ENCODE measurements at regions not wholly inside any gene's neighbourhood (a gene's known extent, or its start where the extent isn't known, plus 50 kb on each side); places are given as distances from the start of the nearest gene placed in this dataset.

DNA sequence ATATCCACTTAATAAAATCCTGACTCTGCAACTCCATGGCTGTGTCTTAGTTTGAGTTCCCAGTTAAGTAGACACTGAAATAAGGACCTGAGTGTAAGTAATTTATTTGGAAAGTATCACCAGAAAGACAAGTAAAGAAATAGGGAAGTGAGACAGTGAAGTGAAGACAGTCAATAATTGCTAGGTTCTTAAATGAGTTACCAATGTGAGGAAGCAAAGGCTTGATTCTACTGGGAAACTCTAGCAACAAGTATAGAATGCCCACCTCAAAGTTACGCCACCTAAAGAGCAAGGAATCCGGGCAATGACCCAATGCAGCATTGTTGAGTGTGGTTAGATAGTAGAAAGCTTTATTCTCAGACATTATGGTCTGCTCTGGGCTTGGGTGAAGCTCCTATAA is 383.9 kb downstream of the TLR4 start:
- DNase-seq = no peak

DNA sequence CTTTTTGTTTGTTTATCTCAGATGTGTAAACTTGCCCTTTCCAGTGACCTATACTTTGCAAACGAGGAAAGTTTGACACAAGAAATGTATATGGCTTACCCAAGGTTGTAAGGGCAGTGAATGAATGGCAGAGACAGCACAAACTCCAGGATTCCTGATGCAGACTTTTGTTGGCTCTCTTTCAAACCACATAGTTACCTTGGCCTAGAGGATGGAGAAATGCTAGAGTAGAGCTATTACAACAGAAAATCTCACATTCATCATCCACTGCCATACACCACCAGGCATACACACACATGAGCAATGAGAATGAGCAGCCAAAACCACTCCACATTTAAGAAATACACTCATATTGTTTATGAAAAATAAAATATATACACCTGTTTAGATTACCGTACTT is 387.0 kb downstream of the TLR4 start:
- no peak for DNase-seq

DNA sequence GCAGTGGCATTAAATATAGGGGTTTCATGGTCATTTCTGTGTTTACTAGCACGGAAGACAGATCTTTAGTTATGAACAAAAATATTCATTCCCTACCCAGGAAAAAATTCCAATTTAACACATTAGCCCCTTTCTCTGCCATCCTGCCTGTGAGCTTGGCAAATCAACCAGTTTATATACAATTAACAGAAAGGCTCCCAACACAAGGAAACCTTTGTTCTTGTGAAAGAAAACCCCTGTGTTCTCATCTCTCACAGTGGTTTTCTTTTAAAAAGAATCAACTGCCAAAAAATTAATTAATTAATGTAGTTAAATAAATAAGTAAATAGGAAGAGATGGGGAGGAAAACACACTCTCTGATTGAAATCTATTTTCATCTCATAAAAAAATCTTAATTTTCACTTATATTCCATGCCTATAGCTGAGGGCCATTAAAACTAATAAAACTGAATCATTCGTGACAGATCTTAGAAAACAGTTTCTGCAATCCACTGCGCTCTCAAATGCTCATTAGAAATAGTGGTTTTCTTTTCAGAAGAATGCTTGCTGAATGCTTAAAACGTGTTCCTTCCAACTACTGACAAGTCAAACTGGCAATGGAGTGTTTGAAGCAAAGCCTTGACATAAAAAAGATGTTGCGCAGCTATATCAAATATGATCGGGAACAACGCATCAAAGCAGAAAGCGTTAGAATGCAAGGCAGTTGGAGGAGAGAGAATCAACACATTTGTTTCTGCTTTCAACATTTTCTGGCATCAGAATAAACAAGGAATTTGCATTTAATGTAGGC is 387.7 kb downstream of the TLR4 start:
- DNase-seq = no peak

DNA sequence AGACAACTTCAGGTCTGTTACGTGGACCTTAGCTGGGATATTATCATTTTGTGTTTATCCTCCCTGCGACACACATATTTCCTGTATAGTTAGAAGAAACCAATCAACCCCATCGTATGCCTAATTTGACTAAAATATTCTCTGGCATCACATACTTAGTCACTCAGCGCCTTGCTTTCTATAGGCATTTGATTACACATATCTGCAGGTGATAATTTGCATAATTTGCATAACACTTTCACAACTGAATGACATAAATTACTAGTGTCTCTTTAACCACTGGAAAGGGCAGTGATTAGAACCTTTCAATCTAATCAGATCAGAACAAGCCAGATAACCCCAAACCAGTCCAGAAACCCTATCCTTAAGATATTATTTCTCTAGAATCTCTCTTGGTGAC is 390.2 kb downstream of the TLR4 start:
- DNase-seq = no peak

DNA sequence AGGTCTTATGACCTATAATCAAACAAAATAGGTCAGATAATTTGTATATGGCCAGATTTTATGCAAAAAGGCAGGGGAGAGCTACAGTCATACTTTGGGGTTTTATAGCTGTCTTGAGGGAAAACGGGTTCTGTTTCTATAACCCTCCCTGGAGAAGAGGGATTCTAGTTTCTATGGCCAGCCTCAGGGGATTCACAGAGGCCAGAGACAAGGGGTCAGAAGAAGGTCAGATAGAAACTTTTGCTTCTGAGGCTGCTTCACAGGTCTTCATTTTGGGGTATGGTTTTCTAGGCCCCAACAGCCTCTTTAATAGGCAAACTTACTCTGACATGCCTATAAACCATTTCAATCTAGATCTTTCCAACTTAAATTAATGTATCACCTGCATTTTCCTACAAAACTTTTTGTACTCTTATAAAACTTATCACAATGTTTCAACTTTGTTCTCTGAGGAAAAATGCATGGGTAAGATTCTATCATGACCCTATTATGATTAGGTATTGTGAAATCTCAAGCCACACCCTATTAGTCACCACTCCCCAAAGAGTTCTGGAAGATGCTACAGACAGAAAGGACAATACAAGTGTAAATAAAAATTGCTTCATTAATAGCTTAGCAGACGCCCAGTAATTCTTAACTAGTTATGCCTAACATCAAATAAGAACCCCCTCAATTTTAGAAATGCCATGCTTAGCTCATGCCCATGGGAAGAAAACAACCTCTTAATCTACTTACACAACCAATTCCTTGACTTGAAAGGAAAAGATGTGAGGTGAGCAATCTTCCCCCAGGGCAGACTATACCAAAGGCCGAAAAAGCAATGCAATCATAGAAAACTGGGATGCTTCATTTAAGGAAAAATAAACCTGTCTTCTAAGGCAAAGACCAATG is 396.6 kb downstream of the TLR4 start:
- DNase-seq = no peak

DNA sequence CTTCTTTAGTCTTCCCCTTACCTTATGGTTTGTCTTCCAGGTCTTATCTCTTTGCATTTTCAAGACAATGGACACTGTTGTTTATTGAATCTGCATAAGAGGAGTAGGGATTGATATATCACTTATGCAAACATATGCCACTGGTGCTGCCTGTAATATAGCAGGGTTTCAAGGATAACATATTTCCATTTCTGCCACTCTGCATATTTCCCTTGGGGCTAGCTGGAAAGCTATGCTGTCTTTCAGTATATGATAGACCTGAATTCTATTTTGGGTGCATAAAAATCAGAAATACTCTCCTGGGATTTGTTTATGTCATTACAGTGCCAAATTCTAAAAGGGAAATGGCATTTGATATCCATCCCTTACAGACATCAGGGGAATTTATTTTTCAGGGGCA is 400.2 kb downstream of the TLR4 start:
- DNase-seq = no peak

DNA sequence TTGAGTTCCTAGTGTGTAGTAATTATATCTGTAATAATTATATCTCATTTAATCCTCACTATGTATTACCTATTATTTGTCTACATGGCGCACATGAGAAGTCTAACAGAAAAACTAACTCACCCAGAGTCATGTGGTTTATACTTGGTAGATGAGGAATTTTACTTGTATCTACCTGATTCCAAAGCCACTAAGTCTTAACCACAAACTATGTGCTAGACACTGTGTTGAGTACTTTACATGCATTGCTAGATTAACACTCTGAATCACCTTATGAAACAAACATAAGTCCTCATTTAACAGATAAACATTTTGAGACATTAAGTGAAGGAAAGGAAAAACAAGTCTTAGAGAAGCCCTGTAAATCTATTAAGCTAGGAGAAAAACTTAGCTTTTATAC is 404.8 kb downstream of the TLR4 start:
- DNase-seq = no peak

DNA sequence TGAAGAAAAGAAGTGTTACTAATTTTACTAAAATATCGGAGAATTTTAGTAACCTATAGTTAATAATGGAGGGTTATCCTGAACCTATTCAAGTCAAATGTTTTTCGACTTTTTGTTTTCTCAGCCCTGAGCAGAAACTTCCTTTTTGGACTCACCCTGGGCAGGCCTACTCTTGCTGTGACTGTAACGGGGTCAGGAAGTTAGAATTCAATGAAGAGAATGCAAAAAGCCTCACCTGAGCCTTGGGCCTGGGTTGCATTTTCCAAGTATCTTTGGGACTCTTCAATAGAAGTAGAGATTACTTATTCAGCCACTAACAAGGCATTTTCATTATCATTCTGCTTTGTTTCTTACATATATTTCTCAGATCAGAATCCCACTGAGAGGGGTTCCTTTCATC is 405.3 kb downstream of the TLR4 start:
- no peak for DNase-seq

DNA sequence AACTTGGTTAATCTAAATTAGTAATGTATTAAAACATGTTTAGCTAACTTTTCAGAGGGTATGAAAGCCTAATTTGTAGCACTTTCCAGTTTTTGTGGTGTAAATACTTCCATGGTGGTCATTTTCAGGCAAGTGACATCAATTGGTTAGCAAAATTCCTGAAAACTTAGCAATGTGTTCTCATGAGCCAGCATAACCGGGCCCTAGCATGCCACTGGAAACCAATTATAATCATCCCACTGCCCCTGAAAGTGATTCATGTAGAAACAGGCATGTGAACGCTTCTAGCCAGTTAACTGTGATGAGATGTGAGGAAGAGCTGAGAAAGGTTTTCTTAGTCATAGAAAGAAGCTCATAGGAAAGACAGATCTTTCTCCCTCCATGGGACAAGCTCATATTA is 417.2 kb downstream of the TLR4 start:
- no peak for DNase-seq

DNA sequence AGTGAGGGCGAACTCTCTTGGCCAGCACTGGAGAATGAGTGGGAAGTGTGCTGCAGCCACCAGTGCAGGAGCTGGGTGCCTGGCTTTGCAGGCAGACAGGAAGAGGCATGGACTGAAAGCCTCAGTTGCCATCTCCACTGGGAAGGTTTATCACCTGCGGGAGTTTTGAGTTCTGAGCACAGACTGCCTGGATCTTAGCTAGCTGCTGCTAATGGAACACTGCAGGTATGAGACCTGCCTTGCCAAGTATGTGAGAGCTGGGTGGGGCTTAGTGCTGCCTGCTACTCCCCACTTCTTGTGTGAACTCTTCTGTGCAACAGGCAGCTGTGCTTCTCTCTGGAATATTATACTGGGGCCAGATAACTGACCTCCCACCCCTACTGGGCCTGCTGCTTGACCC is 424.1 kb downstream of the TLR4 start:
- DNase-seq = no peak

DNA sequence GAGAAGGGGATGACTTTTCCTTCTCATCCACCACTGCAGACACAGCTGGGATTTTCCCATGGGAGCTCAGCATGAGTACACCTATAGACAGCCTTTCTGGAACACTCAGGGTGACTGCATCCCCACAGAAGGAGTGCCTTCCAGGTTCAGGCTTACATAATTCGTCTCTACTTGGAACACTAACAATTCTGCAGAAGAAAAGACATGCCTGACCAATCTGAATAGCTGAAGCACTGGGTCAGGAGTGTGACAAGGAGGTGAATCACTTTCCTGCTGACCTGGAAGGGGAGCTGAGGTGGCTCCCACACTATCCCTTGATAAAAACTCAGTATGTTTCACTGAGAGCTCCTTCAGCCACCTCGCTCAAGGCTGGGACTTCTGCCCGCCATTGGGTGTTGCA is 425.3 kb downstream of the TLR4 start:
- DNase-seq = no peak

DNA sequence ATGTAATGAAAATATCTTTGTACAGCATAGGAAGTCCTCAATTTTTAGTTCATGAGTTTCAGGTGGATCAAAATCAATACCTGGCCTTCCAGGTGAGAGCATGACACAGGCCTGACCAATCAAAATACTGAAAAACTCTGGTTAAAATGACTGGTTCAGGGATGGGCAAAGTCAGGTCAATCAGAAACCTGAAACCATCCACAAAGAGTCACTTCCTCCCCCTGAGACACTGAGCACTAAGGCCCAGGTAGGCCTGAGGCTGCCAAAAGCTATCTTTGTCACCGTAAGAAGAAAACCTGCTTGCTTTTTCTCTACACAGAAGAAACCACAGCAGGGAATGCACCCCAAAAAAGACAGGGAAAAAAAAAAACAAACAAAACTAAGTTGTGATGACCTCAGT is 444.8 kb downstream of the TLR4 start:
- no peak for DNase-seq

DNA sequence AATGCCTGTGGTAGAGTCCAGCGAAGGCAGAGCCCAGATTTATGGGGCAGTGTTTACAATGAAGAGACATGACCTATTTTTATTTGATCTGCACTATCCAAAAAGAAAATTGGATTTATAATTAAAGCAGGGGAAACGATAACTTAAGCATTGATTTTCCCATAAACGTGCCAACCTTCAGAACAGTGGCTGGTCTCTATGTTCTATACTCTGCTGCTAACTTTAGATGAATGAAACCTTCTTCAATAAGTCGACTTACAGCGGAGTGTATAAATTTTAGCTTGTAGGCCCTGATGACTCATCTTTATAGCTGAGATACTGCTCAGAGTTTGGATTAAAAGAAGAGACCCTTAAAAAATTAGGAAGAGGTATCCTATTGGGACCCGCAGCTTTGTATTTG is 452.6 kb downstream of the TLR4 start:
- no peak for DNase-seq

DNA sequence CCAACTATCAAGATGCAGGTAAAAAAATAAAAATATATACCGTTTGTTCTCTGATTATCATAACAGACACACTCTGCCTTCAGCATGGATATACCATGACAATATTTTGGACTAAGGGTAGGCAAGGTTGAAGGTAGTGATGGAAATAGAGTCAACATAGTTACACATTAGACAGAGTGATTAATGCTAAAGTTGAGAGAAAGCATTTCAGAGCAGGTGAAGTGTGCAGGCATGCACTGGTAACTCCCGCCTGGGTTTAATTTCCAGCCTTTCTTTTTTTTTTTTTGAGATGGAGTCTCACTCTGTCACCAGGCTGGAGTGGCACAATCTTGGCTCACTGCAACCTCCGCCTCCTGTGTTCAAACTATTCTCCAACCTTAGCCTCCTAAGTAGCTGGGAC is 458.5 kb downstream of the TLR4 start:
- no peak for DNase-seq

DNA sequence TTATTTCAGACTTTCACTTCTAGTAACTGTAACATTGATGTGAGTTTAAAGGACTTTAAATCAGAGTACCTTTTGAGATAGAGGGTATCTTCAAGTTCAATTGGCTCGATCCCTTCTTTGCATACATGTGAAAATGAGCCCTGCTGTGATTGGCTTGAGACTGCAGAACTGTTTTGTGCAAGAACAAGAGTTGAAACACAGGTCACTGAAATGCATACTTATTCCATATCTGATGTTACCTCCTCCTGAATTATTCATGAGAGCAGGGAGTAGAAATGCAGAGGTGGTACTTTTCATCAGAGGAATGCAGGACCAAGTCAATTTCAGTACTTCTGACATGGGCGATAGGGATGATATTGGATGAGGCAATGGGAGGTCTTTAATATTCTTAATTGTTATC is 459.5 kb downstream of the TLR4 start:
- no peak for DNase-seq

DNA sequence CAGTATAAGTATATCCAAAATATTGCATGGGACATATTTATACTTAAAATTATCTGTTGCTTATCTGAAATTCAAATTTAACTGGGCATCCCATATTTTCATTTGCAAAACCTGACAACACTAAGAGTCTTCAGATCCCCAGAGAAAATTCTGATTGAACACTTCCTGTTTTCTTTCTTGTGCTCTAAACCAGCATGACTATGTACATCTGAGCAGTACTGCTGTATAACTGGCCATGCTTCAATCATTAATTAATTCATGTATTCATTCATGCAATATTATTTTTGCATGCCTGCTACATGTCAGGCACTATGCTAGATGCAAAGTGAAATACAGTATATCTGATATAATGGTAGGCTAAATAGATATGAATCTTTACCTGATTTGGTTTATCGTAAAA is 461.2 kb downstream of the TLR4 start:
- DNase-seq = no peak

DNA sequence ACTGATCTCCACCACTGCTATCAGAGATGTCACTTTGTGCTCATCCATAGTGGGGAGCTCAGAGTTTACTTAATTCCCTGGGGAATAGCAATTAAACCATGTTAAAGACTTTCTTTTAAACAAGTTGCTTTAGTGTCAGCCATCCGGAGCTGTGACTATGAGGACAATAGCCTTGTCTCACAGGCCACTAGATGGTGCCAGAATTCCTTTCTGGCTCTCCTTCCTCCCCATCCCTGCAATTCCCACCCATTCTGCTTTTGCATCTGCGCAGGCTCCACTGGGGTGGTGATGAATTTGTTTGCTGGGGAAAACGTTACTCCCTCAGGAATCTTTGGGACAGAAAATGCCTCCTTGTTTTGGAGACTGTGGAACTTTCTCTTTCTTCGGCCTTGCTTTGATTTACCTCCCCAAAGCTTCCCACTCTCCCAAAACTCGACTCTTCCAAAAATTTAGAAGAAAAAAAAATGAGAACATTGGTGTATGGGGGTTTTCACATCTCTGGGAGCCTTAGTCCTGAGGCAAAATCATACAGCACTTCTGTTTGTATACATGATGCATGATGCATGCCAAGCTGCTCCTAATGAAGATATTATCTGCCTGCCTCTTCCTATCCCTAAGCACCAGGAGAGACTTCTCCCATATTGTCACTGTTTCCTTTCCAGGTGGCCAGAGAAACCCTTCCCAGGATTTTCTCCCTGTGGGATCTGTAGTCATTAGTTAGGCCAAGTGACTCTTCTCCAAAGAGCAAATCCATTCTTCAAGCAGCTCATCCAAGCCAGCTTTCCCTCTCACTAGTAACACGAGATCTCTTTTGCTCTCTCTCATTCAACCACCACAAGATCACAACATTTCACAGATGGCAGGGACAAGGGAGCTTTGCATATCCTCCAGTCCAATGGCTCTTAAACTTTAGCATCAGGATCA is 466.1 kb downstream of the TLR4 start:
- DNase-seq = peak; percentile 8

DNA sequence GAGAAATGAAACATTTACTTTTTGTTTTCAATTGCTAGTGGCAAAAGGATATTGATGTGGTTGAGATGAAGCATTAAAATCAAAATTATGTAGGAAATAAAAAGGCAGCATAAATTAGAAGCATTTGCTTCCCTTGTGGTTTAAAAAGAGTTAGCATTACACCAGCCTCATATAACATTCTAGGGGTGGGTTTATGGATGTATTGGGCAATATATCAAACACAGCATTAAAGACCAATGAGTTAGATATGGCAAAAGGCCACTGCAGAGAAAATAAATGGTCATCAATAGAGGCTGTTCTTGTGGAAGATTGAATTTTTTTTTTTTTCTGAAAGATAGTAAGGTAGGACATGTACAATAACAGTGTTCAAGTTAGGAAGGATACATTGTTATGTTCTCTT is 473.0 kb downstream of the TLR4 start:
- no peak for DNase-seq

DNA sequence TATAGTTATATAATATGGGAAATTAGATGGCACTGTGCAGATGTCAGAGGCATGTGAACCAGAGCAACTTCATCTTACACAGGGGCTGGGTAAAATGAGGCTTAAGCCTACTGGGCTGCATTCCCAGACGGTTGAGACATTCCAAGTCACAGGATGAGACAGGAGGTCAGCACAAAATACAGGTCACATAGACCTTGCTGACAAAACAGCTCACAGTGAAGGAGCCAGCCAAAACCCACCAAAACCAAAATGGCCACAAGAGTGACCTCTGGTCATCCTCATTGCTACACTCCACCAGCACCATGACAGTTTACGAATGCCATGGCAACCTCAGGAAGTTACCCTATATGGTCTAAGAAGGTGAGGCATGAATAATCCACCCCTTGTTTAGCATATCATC is 479.4 kb downstream of the TLR4 start:
- DNase-seq = no peak

DNA sequence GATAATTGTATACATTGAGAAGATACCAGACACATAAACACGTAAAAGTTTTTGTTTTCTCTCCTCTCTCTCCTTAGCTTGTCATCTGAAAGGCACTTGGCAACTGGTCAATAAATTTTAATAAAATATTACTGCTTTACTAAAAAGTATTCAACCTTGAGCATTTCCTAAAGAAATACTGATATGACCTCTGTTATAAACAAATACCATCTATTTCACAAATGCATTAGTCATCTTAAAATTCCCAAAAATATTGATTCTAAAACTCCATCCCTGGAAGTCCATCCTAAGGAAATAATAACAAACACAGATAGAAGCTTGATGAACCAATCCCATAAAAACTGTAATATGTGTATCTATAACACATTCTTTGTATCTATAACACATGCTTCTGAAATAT is 483.2 kb downstream of the TLR4 start:
- no peak for DNase-seq

DNA sequence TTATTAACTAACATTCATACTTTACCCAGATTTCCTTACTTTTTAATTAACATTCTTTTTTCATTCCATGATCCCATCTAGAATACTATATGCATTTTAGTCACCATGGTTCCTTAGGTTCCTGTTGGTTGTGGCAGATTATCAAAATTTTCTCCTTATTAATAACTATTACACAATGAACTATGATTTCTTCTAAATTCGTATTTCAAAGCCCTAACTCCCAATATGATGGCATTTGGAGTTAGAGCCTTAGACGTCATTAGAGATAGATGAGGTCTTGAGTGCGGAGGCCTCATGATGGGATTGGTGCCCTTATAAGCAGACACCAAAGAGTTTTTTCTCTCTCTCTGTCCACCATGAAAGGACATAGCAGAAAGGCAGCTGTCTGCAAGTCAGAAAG is 485.4 kb downstream of the TLR4 start:
- no peak for DNase-seq

DNA sequence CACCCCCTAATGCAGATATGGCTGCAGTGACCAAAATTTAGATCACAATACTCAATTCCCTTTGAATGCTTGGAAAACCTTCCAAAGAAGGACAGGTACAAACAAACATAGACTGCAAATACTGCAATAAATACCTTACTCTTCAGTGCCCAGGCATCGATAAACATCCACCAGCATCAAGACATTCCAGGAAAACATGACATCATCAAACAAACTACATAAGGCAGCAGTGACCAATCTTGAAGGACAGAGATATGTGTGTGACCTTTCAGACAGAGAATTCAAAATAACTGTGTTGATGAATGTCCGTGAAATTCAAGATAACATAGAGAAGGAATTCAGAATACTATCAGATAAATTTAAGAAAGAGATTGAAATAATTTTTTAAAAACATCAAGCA is 488.6 kb downstream of the TLR4 start:
- DNase-seq = no peak

DNA sequence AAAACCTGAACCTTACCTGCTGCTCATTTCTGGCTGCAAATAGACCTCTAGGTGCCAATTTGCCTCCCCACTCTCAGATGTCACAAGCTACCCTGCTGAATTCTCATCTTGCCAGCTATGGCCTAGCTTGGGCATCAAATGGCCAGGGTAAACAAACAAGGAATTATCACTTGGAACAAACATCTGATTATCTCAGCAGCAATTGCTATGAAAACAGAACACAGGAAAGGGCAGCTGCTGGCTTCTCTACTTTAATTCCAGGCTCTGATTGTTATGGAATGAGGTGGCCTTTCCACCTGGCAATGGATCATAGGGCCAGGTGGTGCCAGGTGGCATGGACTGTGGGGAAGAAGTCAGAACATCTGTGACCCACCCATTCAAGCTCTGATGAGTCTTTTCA is 505.1 kb downstream of the TLR4 start:
- DNase-seq = no peak

Data from GOT3 (cell line).